Right atrium auricular region (tissue), 2 donors: ENCODE measurements at regions not wholly inside any gene's neighbourhood (a gene's known extent, or its start where the extent isn't known, plus 50 kb on each side); places are given as distances from the start of the nearest gene placed in this dataset.

ENCODE experiments used
- DNase-seq: peaks from one replicate; pipeline ENCODE4 v3.0.0-alpha.2; 2019; ENCODE audit warnings: low spot score
- H3K27ac ChIP-seq, 2 donors: fragments of 200-600 bp; sonication (generic); 1 replicate in 1 of 2; 2 replicates in 1 of 2; pipeline ENCODE4 v1.5.1; 2016 to 2019
- H3K27me3 ChIP-seq, 2 donors: fragments of 200-600 bp; sonication (generic); one replicate each; pipeline versions ENCODE4 v1.5.1 to v1.6.0; 2017 to 2019
- H3K36me3 ChIP-seq: fragments of 200-600 bp; sonication (generic); one replicate; pipeline ENCODE4 v1.5.1; 2016
- H3K4me1 ChIP-seq, 2 donors: fragments of 200-600 bp; sonication (generic); one replicate each; pipeline versions ENCODE4 v1.5.1 to v1.6.0; 2017 to 2019
- H3K4me3 ChIP-seq, 2 donors: fragments of 200-600 bp; sonication (generic); 1 replicate in 1 of 2; 2 replicates in 1 of 2; pipeline ENCODE4 v1.5.1; 2017 to 2019; ENCODE audit warnings: mild to moderate bottlenecking in 1 of 2, moderate library complexity in 1 of 2
- H3K9me3 ChIP-seq, 2 donors: fragments of 200-600 bp; sonication (generic); one replicate each; pipeline ENCODE4 v1.5.1; 2019
- TF ChIP-seq, protein P1 (sequence below), 2 donors: fragments of 200-600 bp; sonication (generic); IDR thresholded peaks; one replicate each; pipeline ENCODE4 v1.5.1; 2019; ENCODE audit warnings: antibody characterized with exemption in 2 of 2

GRCh38 chr5:79865579-79865978, 125.5 kb downstream of the MTX3 start:
- H3K27me3 ChIP-seq = no peaks in the 10 kb centered on the region
- TF ChIP-seq, protein P1, sequence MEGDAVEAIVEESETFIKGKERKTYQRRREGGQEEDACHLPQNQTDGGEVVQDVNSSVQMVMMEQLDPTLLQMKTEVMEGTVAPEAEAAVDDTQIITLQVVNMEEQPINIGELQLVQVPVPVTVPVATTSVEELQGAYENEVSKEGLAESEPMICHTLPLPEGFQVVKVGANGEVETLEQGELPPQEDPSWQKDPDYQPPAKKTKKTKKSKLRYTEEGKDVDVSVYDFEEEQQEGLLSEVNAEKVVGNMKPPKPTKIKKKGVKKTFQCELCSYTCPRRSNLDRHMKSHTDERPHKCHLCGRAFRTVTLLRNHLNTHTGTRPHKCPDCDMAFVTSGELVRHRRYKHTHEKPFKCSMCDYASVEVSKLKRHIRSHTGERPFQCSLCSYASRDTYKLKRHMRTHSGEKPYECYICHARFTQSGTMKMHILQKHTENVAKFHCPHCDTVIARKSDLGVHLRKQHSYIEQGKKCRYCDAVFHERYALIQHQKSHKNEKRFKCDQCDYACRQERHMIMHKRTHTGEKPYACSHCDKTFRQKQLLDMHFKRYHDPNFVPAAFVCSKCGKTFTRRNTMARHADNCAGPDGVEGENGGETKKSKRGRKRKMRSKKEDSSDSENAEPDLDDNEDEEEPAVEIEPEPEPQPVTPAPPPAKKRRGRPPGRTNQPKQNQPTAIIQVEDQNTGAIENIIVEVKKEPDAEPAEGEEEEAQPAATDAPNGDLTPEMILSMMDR (IDR thresholded peaks at IDR 0.05) = no peak
- no peak overlapping the region for H3K27ac ChIP-seq
- no peaks in the 10 kb centered on the region for H3K9me3 ChIP-seq
- DNase-seq = no peak
- H3K4me3 ChIP-seq = no peak overlapping the region
- H3K4me1 ChIP-seq = no peaks in the 10 kb centered on the region
- no peaks in the 10 kb centered on the region for H3K36me3 ChIP-seq

DNA sequence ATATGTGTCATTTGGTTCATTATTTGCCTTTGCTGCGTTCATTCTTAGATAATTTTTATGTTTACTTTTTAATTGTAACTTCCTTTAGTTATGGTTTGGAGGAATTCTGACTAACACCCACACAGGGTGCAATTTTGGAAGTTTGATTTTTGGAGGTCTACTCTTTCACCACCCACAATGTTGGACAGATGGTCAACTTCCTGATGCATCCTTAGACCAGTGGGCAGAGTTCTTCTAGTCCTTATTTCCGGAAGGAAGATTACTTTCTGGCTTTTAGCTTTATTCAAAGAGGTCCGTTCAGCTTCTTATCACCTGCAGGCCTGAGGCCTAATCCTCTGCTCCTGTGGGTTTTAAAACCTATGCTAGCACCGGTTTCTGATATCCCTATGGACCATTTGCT, 126.7 kb downstream of the MTX3 start:
- no peak for DNase-seq
- TF ChIP-seq, protein P1 (IDR thresholded peaks at IDR 0.05) = no peak
- no peak overlapping the region for H3K4me3 ChIP-seq
- no peaks in the 10 kb centered on the region for H3K9me3 ChIP-seq
- peaks cover 0 to 6% of the 10 kb centered on the region in 2 donors for H3K4me1 ChIP-seq
- H3K27ac ChIP-seq = no peak overlapping the region
- no peaks in the 10 kb centered on the region for H3K36me3 ChIP-seq
- H3K27me3 ChIP-seq = no peaks in the 10 kb centered on the region

DNA sequence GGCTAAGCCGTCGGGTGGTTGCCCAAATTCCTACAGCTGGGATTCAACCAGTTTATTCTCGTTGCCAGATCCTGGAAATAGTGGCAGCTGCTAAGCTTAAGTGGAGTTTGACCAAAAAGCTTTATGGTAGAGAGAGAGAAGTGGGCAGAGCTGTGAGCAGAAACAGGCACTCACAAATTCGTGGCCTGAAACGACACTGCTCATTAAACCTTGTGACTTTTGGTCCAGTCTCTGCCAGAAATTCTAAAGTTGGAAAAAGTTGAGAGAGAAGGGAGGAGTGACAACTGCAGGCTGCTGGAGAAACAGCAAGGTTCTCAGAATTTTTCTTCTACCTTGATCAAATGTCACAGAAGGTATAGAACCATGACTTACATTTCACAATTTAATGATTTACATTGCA, 131.5 kb downstream of the MTX3 start:
- DNase-seq = no peak
- H3K4me3 ChIP-seq = no peak overlapping the region
- peaks cover 0 to 12% of the 10 kb centered on the region in 2 donors for H3K4me1 ChIP-seq
- H3K9me3 ChIP-seq = no peaks in the 10 kb centered on the region
- no peaks in the 10 kb centered on the region for H3K27me3 ChIP-seq
- H3K27ac ChIP-seq = peak overlapping the region; percentile 42 to 77
- no peaks in the 10 kb centered on the region for H3K36me3 ChIP-seq
- TF ChIP-seq, protein P1 (IDR thresholded peaks at IDR 0.05) = peak in 1 of 2 donors; percentile 40

DNA sequence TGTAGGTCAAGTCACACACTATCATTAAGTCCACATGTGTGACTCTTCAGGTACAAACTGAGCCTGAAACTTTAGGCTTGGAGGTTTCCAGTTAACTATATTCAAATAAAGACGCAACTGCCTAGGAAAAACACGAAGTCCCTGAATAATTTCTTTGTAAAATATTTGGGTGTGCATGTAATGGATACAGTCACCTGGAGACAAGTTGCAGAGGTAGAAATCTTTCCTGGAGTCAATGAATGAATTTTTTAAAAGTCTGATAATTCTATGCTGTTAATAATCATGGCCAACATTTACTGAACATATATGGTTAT, 132.7 kb downstream of the MTX3 start:
- Histone ChIP-seq H3K4me1 (peaks cover 0 to 12% of the 10 kb centered on the region in 2 donors), H3K27ac (no peak overlapping the region), H3K27me3 (no peaks in the 10 kb centered on the region), H3K4me3 (no peak overlapping the region), H3K9me3 (no peaks in the 10 kb centered on the region), H3K36me3 (no peaks in the 10 kb centered on the region)
- TF ChIP-seq, protein P1 (IDR thresholded peaks at IDR 0.05) = no peak
- no peak for DNase-seq

GRCh38 chr5:79857714-79858409, 133.2 kb downstream of the MTX3 start:
- H3K4me3 ChIP-seq = no peak overlapping the region
- peaks cover 0 to 12% of the 10 kb centered on the region in 2 donors for H3K4me1 ChIP-seq
- no peaks in the 10 kb centered on the region for H3K27me3 ChIP-seq
- no peaks in the 10 kb centered on the region for H3K9me3 ChIP-seq
- H3K36me3 ChIP-seq = no peaks in the 10 kb centered on the region
- TF ChIP-seq, protein P1 (IDR thresholded peaks at IDR 0.05) = peak; percentile 85 to 96
- no peak overlapping the region for H3K27ac ChIP-seq
- DNase-seq = peak; percentile 82
